GM23248 (cell line): ENCODE measurements at regions not wholly inside any gene's neighbourhood (a gene's known extent, or its start where the extent isn't known, plus 50 kb on each side); places are given as distances from the start of the nearest gene placed in this dataset.

Experiments used
- EZH2 ChIP-seq: fragments of 200-600 bp; sonication (generic); IDR thresholded peaks from 2 replicates; pipeline ENCODE4 v1.6.1; 2018; ENCODE audit warnings: antibody characterized with exemption, mild to moderate bottlenecking; ENCODE audit not compliant: insufficient read depth, poor library complexity, severe bottlenecking
- EZH2phosphoT487 ChIP-seq: fragments of 200-600 bp; sonication (generic); IDR thresholded peaks from 2 replicates; pipeline ENCODE4 v1.6.1; 2018; ENCODE audit warnings: antibody characterized with exemption, moderate library complexity, mild to moderate bottlenecking, low read depth; ENCODE audit not compliant: insufficient read depth

DNA sequence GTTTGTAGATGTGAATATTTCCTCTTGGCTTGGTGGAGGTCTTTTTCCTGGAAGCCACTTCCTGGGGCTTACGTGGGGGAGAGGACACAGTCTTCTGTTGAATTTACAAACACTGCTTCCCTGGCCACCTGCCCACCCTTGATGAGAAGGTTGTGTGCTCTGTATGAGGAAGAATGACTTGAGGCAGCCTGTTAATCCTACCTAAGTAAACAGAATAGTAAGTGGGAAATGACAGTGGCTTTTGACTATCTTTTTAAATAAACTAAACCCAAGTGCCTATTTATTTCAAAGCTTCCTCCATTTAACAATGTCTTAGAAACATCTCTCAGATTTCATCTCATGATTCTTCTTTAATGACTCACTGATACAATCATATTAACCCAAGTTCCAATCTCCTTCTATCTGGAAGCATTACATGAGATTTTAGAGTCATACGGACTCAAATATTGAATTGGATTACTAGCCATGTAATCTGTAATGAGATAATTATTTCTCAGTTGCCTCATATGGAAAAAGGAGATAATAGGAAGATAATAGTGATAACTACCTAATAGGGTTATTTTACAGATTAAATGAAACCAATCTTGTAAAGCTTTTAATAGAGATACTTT lies 96.6 kb upstream of the SMIM36 start:
- TF ChIP-seq EZH2: no peak
- no peak for TF ChIP-seq EZH2phosphoT487
